HepG2 (cell line): ENCODE measurements at regions not wholly inside any gene's neighbourhood (a gene's known extent, or its start where the extent isn't known, plus 50 kb on each side); places are given as distances from the start of the nearest gene placed in this dataset.

Experiments
- AHDC1 ChIP-seq: sonication (generic); formaldehyde crosslinking; IDR thresholded peaks from 2 replicates; pipeline ENCODE4 v1.5.1; 2020; ENCODE audit warnings: mild to moderate bottlenecking, missing genetic modification reagents, borderline replicate concordance
- FOXM1 ChIP-seq: sonication (generic); formaldehyde crosslinking; IDR thresholded peaks from 2 replicates; pipeline ENCODE4 v1.5.0; 2020; ENCODE audit warnings: missing genetic modification reagents
- HMGXB3 ChIP-seq: sonication (generic); formaldehyde crosslinking; IDR thresholded peaks from 2 replicates; pipeline ENCODE4 v1.4.0; 2020; ENCODE audit warnings: missing genetic modification reagents, borderline replicate concordance
- PHF21A ChIP-seq: sonication (generic); formaldehyde crosslinking; IDR thresholded peaks from 2 replicates; pipeline ENCODE4 v1.5.0; 2020; ENCODE audit warnings: mild to moderate bottlenecking, missing genetic modification reagents
- RARA ChIP-seq: IDR thresholded peaks from 2 replicates; pipeline ENCODE4 v1.6.1; 2016; ENCODE audit warnings: missing genetic modification reagents, missing compliant biosample characterization
- SP1 ChIP-seq, 2 experiments: fragments of 450-650 bp in 1 of 2; sonication (generic) in 1 of 2; formaldehyde crosslinking in 1 of 2; IDR thresholded peaks; 2 replicates each; pipeline versions ENCODE4 v1.4.0 to v1.6.1; 2016 to 2020; ENCODE audit warnings: missing genetic modification reagents in 1 of 2
- TCF7L2 ChIP-seq: IDR thresholded peaks from 2 replicates; pipeline ENCODE4 v1.6.1; 2011; ENCODE audit warnings: mild to moderate bottlenecking, low read depth, low read length, moderate library complexity
- ZBTB33 ChIP-seq: sonication (generic); formaldehyde crosslinking; IDR thresholded peaks from 2 replicates; pipeline ENCODE4 v1.4.0; 2020; ENCODE audit warnings: missing genetic modification reagents
- ZFX ChIP-seq: sonication (generic); formaldehyde crosslinking; IDR thresholded peaks from 2 replicates; pipeline ENCODE4 v1.4.0; 2020; ENCODE audit warnings: mild to moderate bottlenecking, low read depth, missing genetic modification reagents, moderate library complexity
- ZNF570 ChIP-seq: sonication (generic); formaldehyde crosslinking; IDR thresholded peaks from 2 replicates; pipeline ENCODE4 v1.4.0; 2020; ENCODE audit warnings: mild to moderate bottlenecking, missing genetic modification reagents, borderline replicate concordance

GRCh38 chr5:67815455-67816391 lies 399.8 kb upstream of the PIK3R1 start (continued):
- TF ChIP-seq ZBTB33 (no peak), HMGXB3 (no peak), AHDC1 (CRISPR knock-in tag) (peak; percentile 62; the same call in 1 of the 2 replicates), SP1 (IDR thresholded peaks at IDR 0.05) (no peak), SP1 (CRISPR knock-in tag; IDR thresholded peaks at IDR 0.05) (no peak), TCF7L2 (0 out of 2 replicates have a peak, but pooled peaks have one; percentile 32), ZNF570 (CRISPR knock-in tag) (no peak), RARA (0 out of 2 replicates have a peak, but pooled peaks have one; percentile 36), ZFX (CRISPR knock-in tag) (no peak), FOXM1 (no peak), PHF21A (CRISPR knock-in tag) (peak; percentile 58; the same call in 1 of the 2 replicates)
